Spleen (tissue), 11 donors: ENCODE measurements at regions not wholly inside any gene's neighbourhood (a gene's known extent, or its start where the extent isn't known, plus 50 kb on each side); places are given as distances from the start of the nearest gene placed in this dataset.

Experiments
- DNase-seq: peaks from one replicate; pipeline ENCODE4 v3.0.0-alpha.2; 2020
- H3K27ac ChIP-seq, 8 donors: fragments of 200-600 bp; sonication (generic) in 7 of 8; 1 replicate in 4 of 8; 2 replicates in 4 of 8; pipeline versions ENCODE4 v1.5.0 to v1.8.0; 2016 to 2021; ENCODE audit warnings: inconsistent platforms in 4 of 8, mild to moderate bottlenecking in 4 of 8, moderate library complexity in 1 of 8
- H3K27me3 ChIP-seq, 7 donors: fragments of 200-600 bp; sonication (generic) in 6 of 7; replicated peaks in 1 of 7; 1 replicate in 4 of 7; 2 replicates in 3 of 7; pipeline versions ENCODE4 v1.5.0 to v1.8.0; 2016 to 2021; ENCODE audit warnings: inconsistent platforms in 3 of 7, mild to moderate bottlenecking in 1 of 7
- H3K36me3 ChIP-seq, 6 donors: fragments of 200-600 bp; sonication (generic) in 5 of 6; 1 replicate in 4 of 6; 2 replicates in 2 of 6; pipeline versions ENCODE4 v1.5.0 to v1.8.0; 2016 to 2021; ENCODE audit warnings: inconsistent platforms in 2 of 6
- H3K4me1 ChIP-seq, 6 donors: fragments of 200-600 bp; sonication (generic) in 5 of 6; 1 replicate in 3 of 6; 2 replicates in 3 of 6; pipeline versions ENCODE4 v1.5.0 to v1.8.0; 2016 to 2021; ENCODE audit warnings: inconsistent platforms in 3 of 6
- H3K4me3 ChIP-seq, 8 donors: fragments of 200-600 bp; sonication (generic) in 7 of 8; 1 replicate in 4 of 8; 2 replicates in 4 of 8; pipeline versions ENCODE4 v1.5.0 to v1.8.0; 2016 to 2021; ENCODE audit warnings: inconsistent platforms in 4 of 8, mild to moderate bottlenecking in 4 of 8, moderate library complexity in 2 of 8
- H3K9me3 ChIP-seq, 8 donors: fragments of 200-600 bp; sonication (generic) in 7 of 8; 1 replicate in 4 of 8; 2 replicates in 4 of 8; pipeline versions ENCODE4 v1.5.0 to v1.8.0; 2016 to 2021; ENCODE audit warnings: inconsistent platforms in 4 of 8
- POLR2A ChIP-seq, 3 donors: fragments of 450-650 bp; IDR thresholded peaks; one replicate each; pipeline ENCODE4 v1.5.1; 2017; ENCODE audit warnings: antibody characterized with exemption in 3 of 3, mild to moderate bottlenecking in 1 of 3
- POLR2AphosphoS5 ChIP-seq, 3 donors: sonication (generic); formaldehyde crosslinking; IDR thresholded peaks; one replicate each; pipeline ENCODE4 v1.5.1; 2017; ENCODE audit warnings: antibody characterized with exemption in 3 of 3
- WGBS, 5 donors: extraction: QIAGEN DNeasy Blood & Tissue Kit in 3 of 5; methylation state at CpG; one replicate each; pipeline versions ENCODE4 v1.1.5 to v1.1.7; 2013 to 2018; 5-methylcytosine and 5-hydroxymethylcytosine counted together
- intact Hi-C: fragments of 100-400 bp; cut with DNase I; formaldehyde crosslinking; loops from one replicate; pipeline ENCODE4 v1.15.0; 2023; ENCODE audit warnings: low total_unique reads
- TF ChIP-seq, protein P1 (sequence below), 11 experiments: fragments of 200-600 bp in 7 of 11; fragments of 450-650 bp in 4 of 11; sonication (generic) in 4 of 11; IDR thresholded peaks in 8 of 11; conservative IDR thresholded peaks in 3 of 11; 1 replicate in 7 of 11; 2 replicates in 4 of 11; pipeline versions ENCODE4 v1.4.0 to v1.8.0; 2016 to 2021; ENCODE audit warnings: antibody characterized with exemption in 11 of 11, inconsistent platforms in 4 of 11, mild to moderate bottlenecking in 1 of 11
- donor health status: healthy with polysubstance abuse.
- donor health status: DM: no; HTN: no; CAD: no; lungs with moderate emphysema.
- donor health status: DM: no; HTN: no; CAD: no.
- donor health status: Bipolar disorder and iron deficiency.
- donor health status: healthy.
- donor health status: DM: no; HTN: no; CAD: no.
- donor health status: DM: yes; HTN: yes; CAD: no.

- 66 to 76% (median 74%) methylated on average over 3 of the region's 3 CpGs for WGBS, 5 donors
- intact Hi-C loops, result no loop called here
- TF ChIP-seq POLR2AphosphoS5 (IDR thresholded peaks at IDR 0.05) (no peak), POLR2A (IDR thresholded peaks at IDR 0.05) (no peak)
- TF ChIP-seq, protein P1, sequence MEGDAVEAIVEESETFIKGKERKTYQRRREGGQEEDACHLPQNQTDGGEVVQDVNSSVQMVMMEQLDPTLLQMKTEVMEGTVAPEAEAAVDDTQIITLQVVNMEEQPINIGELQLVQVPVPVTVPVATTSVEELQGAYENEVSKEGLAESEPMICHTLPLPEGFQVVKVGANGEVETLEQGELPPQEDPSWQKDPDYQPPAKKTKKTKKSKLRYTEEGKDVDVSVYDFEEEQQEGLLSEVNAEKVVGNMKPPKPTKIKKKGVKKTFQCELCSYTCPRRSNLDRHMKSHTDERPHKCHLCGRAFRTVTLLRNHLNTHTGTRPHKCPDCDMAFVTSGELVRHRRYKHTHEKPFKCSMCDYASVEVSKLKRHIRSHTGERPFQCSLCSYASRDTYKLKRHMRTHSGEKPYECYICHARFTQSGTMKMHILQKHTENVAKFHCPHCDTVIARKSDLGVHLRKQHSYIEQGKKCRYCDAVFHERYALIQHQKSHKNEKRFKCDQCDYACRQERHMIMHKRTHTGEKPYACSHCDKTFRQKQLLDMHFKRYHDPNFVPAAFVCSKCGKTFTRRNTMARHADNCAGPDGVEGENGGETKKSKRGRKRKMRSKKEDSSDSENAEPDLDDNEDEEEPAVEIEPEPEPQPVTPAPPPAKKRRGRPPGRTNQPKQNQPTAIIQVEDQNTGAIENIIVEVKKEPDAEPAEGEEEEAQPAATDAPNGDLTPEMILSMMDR (IDR thresholded peaks at IDR 0.05 in 8 of 11, conservative IDR thresholded peaks at IDR 0.05 in 3 of 11), result no peak
- no peaks in the 10 kb centered on the region for H3K36me3 ChIP-seq
- no peaks in the 10 kb centered on the region for H3K27me3 ChIP-seq
- no peak for DNase-seq
- peaks cover 0 to 7% (median 0%) of the 10 kb centered on the region in 6 donors for H3K4me1 ChIP-seq
- H3K9me3 ChIP-seq, result no peaks in the 10 kb centered on the region
- H3K27ac ChIP-seq, result no peak overlapping the region
- no peak overlapping the region for H3K4me3 ChIP-seq
Measured at GRCh38 chr2:84247532-84247931, 211.5 kb downstream of the SUCLG1 start.

DNA sequence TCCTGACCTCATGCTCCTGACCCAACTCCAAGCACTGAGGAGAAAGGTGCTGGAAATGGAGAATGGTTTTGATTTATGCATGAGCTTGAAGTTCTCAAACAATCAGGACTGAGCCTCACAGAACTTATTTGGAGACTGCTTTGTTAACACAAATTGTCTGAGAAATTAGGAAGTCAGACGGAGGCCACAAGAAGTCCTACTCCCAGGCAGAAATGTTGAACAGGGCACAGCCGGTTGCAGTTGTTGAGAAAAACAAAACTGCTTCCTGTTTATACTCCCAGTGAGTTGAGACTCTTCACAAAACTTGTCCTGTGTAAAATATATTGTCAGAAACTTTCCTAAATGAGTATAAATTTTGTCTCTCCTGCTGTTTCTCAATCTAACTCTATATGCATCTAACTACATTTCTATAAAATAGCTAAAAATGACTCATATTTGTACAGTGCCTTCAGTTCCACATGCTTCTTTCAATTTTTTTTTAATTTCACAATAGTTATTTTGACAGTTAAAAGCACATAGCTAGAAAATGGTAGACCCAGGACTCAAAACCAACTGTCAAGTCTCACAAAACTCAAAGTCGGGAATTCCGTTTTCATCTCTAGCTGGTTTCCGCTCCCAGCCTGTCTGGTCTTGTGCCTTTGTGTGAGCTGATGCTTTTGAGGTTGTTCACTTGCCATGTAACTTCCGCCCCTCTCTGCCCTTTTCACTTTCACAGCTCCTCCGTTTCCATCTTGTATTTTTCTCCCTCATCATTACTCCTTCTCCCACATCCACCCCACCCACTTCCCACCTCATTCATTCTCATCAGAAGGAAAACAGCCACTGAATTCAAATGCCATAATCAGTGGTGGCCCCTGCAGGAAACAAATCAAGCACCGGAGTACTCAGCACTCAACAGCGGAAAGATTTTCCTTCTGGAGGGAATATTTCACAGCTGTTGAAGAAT is 215.0 kb downstream of the SUCLG1 start:
- intact Hi-C loops, result no loop called here
- 57 to 66% (median 63%) methylated on average over 9 of the region's 9 CpGs for WGBS, 5 donors
- no peak for DNase-seq

GRCh38 chr2:84238907-84239306 is 220.2 kb downstream of the SUCLG1 start:
- intact Hi-C loops, result no loop called here
- DNase-seq, result no peak
- no peaks in the 10 kb centered on the region for H3K27me3 ChIP-seq
- 33 to 65% (median 51%) methylated on average over 2 of the region's 2 CpGs for WGBS, 5 donors
- H3K27ac ChIP-seq, result peak overlapping the region in 4 of 8 donors; percentile 28 to 61 (median 42)
- TF ChIP-seq POLR2A (IDR thresholded peaks at IDR 0.05) (no peak), POLR2AphosphoS5 (IDR thresholded peaks at IDR 0.05) (no peak)
- TF ChIP-seq, protein P1 (IDR thresholded peaks at IDR 0.05 in 8 of 11, conservative IDR thresholded peaks at IDR 0.05 in 3 of 11), result no peak
- no peaks in the 10 kb centered on the region for H3K36me3 ChIP-seq
- H3K4me1 ChIP-seq, result peaks cover 0 to 6% (median 0%) of the 10 kb centered on the region in 6 donors
- no peaks in the 10 kb centered on the region for H3K9me3 ChIP-seq
- H3K4me3 ChIP-seq, result no peak overlapping the region

More for the DNA sequence above, 215.0 kb downstream of the SUCLG1 start:
- Histone ChIP-seq H3K4me3 (no peak overlapping the region), H3K27me3 (no peaks in the 10 kb centered on the region), H3K9me3 (no peaks in the 10 kb centered on the region), H3K27ac (peak overlapping the region in 5 of 8 donors; percentile 39 to 69 (median 47)), H3K4me1 (peaks cover 0 to 7% (median 0%) of the 10 kb centered on the region in 6 donors), H3K36me3 (no peaks in the 10 kb centered on the region)
- TF ChIP-seq POLR2AphosphoS5 (IDR thresholded peaks at IDR 0.05), result no peak
- TF ChIP-seq, protein P1 (IDR thresholded peaks at IDR 0.05 in 8 of 11, conservative IDR thresholded peaks at IDR 0.05 in 3 of 11), result no peak
- no peak for TF ChIP-seq POLR2A (IDR thresholded peaks at IDR 0.05)

DNA sequence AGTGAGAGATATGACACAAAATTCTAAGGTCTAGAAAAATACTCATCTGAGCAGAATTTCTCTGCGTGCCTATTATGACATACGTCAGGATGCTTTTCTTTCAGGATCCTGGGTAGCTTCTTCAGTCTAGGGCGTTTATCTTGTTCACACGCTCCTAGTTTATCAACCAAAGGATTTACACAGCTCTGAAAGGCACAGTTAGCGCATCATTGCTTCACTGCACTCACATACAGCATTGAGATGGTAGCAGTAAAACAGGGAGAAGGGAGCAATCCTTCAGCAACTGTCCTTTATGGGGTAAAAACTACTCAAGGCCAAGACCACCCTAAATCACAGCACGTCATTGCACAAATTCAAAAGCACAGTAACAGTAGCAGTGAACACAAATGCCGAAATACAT is 222.8 kb downstream of the SUCLG1 start:
- no peak for DNase-seq
- no peaks in the 10 kb centered on the region for H3K4me1 ChIP-seq
- no peak overlapping the region for H3K4me3 ChIP-seq
- H3K36me3 ChIP-seq, result no peaks in the 10 kb centered on the region
- no peaks in the 10 kb centered on the region for H3K27me3 ChIP-seq
- 84 to 93% (median 90%) methylated on average over 7 of the region's 7 CpGs for WGBS, 5 donors
- no peak overlapping the region for H3K27ac ChIP-seq
- intact Hi-C loops, result no loop called here
- TF ChIP-seq POLR2A (IDR thresholded peaks at IDR 0.05), result no peak
- no peak for TF ChIP-seq POLR2AphosphoS5 (IDR thresholded peaks at IDR 0.05)
- TF ChIP-seq, protein P1 (IDR thresholded peaks at IDR 0.05 in 8 of 11, conservative IDR thresholded peaks at IDR 0.05 in 3 of 11), result no peak
- no peaks in the 10 kb centered on the region for H3K9me3 ChIP-seq
